ENCODE measurements at regions not wholly inside any gene's neighbourhood (a gene's known extent, or its start where the extent isn't known, plus 50 kb on each side); places are given as distances from the start of the nearest gene placed in this dataset.
"Not testable (repeated sequence)": the region's sequence is repeated elsewhere in the genome, so short reads cannot be mapped to it uniquely, and the experiment has no call there.

- H3K9me3 ChIP-seq (ENCODE audit: control insufficient read depth, low read depth, low read length), result peaks cover 13% of the 10 kb centered on the region
- not testable (repeated sequence) for H3K4me1 ChIP-seq (ENCODE audit: control insufficient read depth, low read depth, low read length); H3K9ac ChIP-seq (ENCODE audit: low read length); H3K27me3 ChIP-seq (ENCODE audit: control insufficient read depth, insufficient read depth, low read length); H3K36me3 ChIP-seq (ENCODE audit: control insufficient read depth, low read depth, low read length); H3K27ac ChIP-seq (ENCODE audit: low read length); H3K4me3 ChIP-seq (ENCODE audit: low read length)
Measured at GRCh38 chr14:106401316-106401715, 874.9 kb downstream of the TMEM121 start.

GRCh38 chr14:106410229-106410628 lies 883.8 kb downstream of the TMEM121 start:
- H3K27ac ChIP-seq (ENCODE audit: low read length); H3K36me3 ChIP-seq (ENCODE audit: control insufficient read depth, low read depth, low read length); H3K9ac ChIP-seq (ENCODE audit: low read length); H3K4me3 ChIP-seq (ENCODE audit: low read length); H3K27me3 ChIP-seq (ENCODE audit: control insufficient read depth, insufficient read depth, low read length); H3K4me1 ChIP-seq (ENCODE audit: control insufficient read depth, low read depth, low read length): not testable (repeated sequence)
- H3K9me3 ChIP-seq (ENCODE audit: control insufficient read depth, low read depth, low read length), result peaks cover 48% of the 10 kb centered on the region

GRCh38 chr14:106414464-106414863 lies 888.1 kb downstream of the TMEM121 start:
- Histone ChIP-seq H3K27ac (ENCODE audit: low read length) (no peak overlapping the region), H3K4me1 (ENCODE audit: control insufficient read depth, low read depth, low read length) (no peaks in the 10 kb centered on the region), H3K27me3 (ENCODE audit: control insufficient read depth, insufficient read depth, low read length) (no peaks in the 10 kb centered on the region), H3K4me3 (ENCODE audit: low read length) (no peak overlapping the region), H3K9me3 (ENCODE audit: control insufficient read depth, low read depth, low read length) (peaks cover 73% of the 10 kb centered on the region), H3K36me3 (ENCODE audit: control insufficient read depth, low read depth, low read length) (no peaks in the 10 kb centered on the region), H3K9ac (ENCODE audit: low read length) (no peak overlapping the region)

- peaks cover 59% of the 10 kb centered on the region for H3K9me3 ChIP-seq (ENCODE audit: control insufficient read depth, low read depth, low read length)
- no peak overlapping the region for H3K4me3 ChIP-seq (ENCODE audit: low read length)
- H3K9ac ChIP-seq (ENCODE audit: low read length), result no peak overlapping the region
Measured at GRCh38 chr14:106417224-106418049, 891.1 kb downstream of the TMEM121 start.

GRCh38 chr14:106419376-106419965 lies 893.1 kb downstream of the TMEM121 start:
- Histone ChIP-seq H3K27ac (ENCODE audit: low read length) (no peak overlapping the region), H3K4me3 (ENCODE audit: low read length) (no peak overlapping the region), H3K36me3 (ENCODE audit: control insufficient read depth, low read depth, low read length) (no peaks in the 10 kb centered on the region), H3K9me3 (ENCODE audit: control insufficient read depth, low read depth, low read length) (peaks cover 54% of the 10 kb centered on the region), H3K4me1 (ENCODE audit: control insufficient read depth, low read depth, low read length) (no peaks in the 10 kb centered on the region), H3K27me3 (ENCODE audit: control insufficient read depth, insufficient read depth, low read length) (no peaks in the 10 kb centered on the region), H3K9ac (ENCODE audit: low read length) (no peak overlapping the region)

More at GRCh38 chr14:106417224-106418049, 891.1 kb downstream of the TMEM121 start:
- Histone ChIP-seq H3K4me1 (ENCODE audit: control insufficient read depth, low read depth, low read length) (no peaks in the 10 kb centered on the region), H3K27ac (ENCODE audit: low read length) (no peak overlapping the region), H3K36me3 (ENCODE audit: control insufficient read depth, low read depth, low read length) (no peaks in the 10 kb centered on the region), H3K27me3 (ENCODE audit: control insufficient read depth, insufficient read depth, low read length) (no peaks in the 10 kb centered on the region)

GRCh38 chr14:106421431-106422033 lies 895.1 kb downstream of the TMEM121 start:
- peaks cover 53% of the 10 kb centered on the region for H3K9me3 ChIP-seq (ENCODE audit: control insufficient read depth, low read depth, low read length)
- not testable (repeated sequence) for H3K4me3 ChIP-seq (ENCODE audit: low read length); H3K4me1 ChIP-seq (ENCODE audit: control insufficient read depth, low read depth, low read length); H3K36me3 ChIP-seq (ENCODE audit: control insufficient read depth, low read depth, low read length); H3K27ac ChIP-seq (ENCODE audit: low read length); H3K27me3 ChIP-seq (ENCODE audit: control insufficient read depth, insufficient read depth, low read length); H3K9ac ChIP-seq (ENCODE audit: low read length)

GRCh38 chr14:106422066-106422465 lies 895.7 kb downstream of the TMEM121 start:
- H3K9me3 ChIP-seq (ENCODE audit: control insufficient read depth, low read depth, low read length), result peaks cover 51% of the 10 kb centered on the region
- no peak overlapping the region for H3K9ac ChIP-seq (ENCODE audit: low read length)
- H3K4me3 ChIP-seq (ENCODE audit: low read length), result no peak overlapping the region
- no peaks in the 10 kb centered on the region for H3K27me3 ChIP-seq (ENCODE audit: control insufficient read depth, insufficient read depth, low read length)
- H3K27ac ChIP-seq (ENCODE audit: low read length), result no peak overlapping the region
- H3K36me3 ChIP-seq (ENCODE audit: control insufficient read depth, low read depth, low read length), result no peaks in the 10 kb centered on the region
- H3K4me1 ChIP-seq (ENCODE audit: control insufficient read depth, low read depth, low read length), result no peaks in the 10 kb centered on the region

- not testable (repeated sequence) for H3K4me3 ChIP-seq (ENCODE audit: low read length); H3K27me3 ChIP-seq (ENCODE audit: control insufficient read depth, insufficient read depth, low read length); H3K4me1 ChIP-seq (ENCODE audit: control insufficient read depth, low read depth, low read length); H3K9ac ChIP-seq (ENCODE audit: low read length); H3K27ac ChIP-seq (ENCODE audit: low read length); H3K36me3 ChIP-seq (ENCODE audit: control insufficient read depth, low read depth, low read length)
- peaks cover 27% of the 10 kb centered on the region for H3K9me3 ChIP-seq (ENCODE audit: control insufficient read depth, low read depth, low read length)
Measured at GRCh38 chr14:106425150-106425549, 898.8 kb downstream of the TMEM121 start.

GRCh38 chr14:106436310-106436905 lies 910.0 kb downstream of the TMEM121 start:
- H3K4me3 ChIP-seq (ENCODE audit: low read length), result no peak overlapping the region
- no peak overlapping the region for H3K27ac ChIP-seq (ENCODE audit: low read length)
- no peaks in the 10 kb centered on the region for H3K36me3 ChIP-seq (ENCODE audit: control insufficient read depth, low read depth, low read length)
- no peaks in the 10 kb centered on the region for H3K27me3 ChIP-seq (ENCODE audit: control insufficient read depth, insufficient read depth, low read length)
- H3K9me3 ChIP-seq (ENCODE audit: control insufficient read depth, low read depth, low read length), result peaks cover 66% of the 10 kb centered on the region
- no peaks in the 10 kb centered on the region for H3K4me1 ChIP-seq (ENCODE audit: control insufficient read depth, low read depth, low read length)
- H3K9ac ChIP-seq (ENCODE audit: low read length), result no peak overlapping the region

GRCh38 chr14:106442857-106443256 lies 916.5 kb downstream of the TMEM121 start:
- Histone ChIP-seq H3K27ac (ENCODE audit: low read length) (no peak overlapping the region), H3K4me3 (ENCODE audit: low read length) (no peak overlapping the region), H3K27me3 (ENCODE audit: control insufficient read depth, insufficient read depth, low read length) (no peaks in the 10 kb centered on the region), H3K36me3 (ENCODE audit: control insufficient read depth, low read depth, low read length) (no peaks in the 10 kb centered on the region), H3K9ac (ENCODE audit: low read length) (no peak overlapping the region), H3K4me1 (ENCODE audit: control insufficient read depth, low read depth, low read length) (no peaks in the 10 kb centered on the region), H3K9me3 (ENCODE audit: control insufficient read depth, low read depth, low read length) (peaks cover 70% of the 10 kb centered on the region)

- Histone ChIP-seq H3K27me3 (ENCODE audit: control insufficient read depth, insufficient read depth, low read length) (no peaks in the 10 kb centered on the region), H3K9me3 (ENCODE audit: control insufficient read depth, low read depth, low read length) (peaks cover 74% of the 10 kb centered on the region), H3K4me1 (ENCODE audit: control insufficient read depth, low read depth, low read length) (no peaks in the 10 kb centered on the region), H3K36me3 (ENCODE audit: control insufficient read depth, low read depth, low read length) (no peaks in the 10 kb centered on the region), H3K27ac (ENCODE audit: low read length) (no peak overlapping the region), H3K9ac (ENCODE audit: low read length) (no peak overlapping the region), H3K4me3 (ENCODE audit: low read length) (no peak overlapping the region)
Measured at GRCh38 chr14:106455026-106455425, 928.6 kb downstream of the TMEM121 start.
